COR-L47 (cell line): ENCODE measurements at regions not wholly inside any gene's neighbourhood (a gene's known extent, or its start where the extent isn't known, plus 50 kb on each side); places are given as distances from the start of the nearest gene placed in this dataset.
A peak's percentile ranks its signal among the peaks of the same experiment; 100 is the strongest.
"Not testable (repeated sequence)": the region's sequence is repeated elsewhere in the genome, so short reads cannot be mapped to it uniquely, and the experiment has no call there.

ENCODE experiments used
- DNase-seq: peaks from one replicate; lab custom pipeline; 2025; lab: John Stamatoyannopoulos, UW

- no peak for DNase-seq
Observed at GRCh38 chr10:6692103-6692502, 112.0 kb upstream of the PRKCQ start.

DNA sequence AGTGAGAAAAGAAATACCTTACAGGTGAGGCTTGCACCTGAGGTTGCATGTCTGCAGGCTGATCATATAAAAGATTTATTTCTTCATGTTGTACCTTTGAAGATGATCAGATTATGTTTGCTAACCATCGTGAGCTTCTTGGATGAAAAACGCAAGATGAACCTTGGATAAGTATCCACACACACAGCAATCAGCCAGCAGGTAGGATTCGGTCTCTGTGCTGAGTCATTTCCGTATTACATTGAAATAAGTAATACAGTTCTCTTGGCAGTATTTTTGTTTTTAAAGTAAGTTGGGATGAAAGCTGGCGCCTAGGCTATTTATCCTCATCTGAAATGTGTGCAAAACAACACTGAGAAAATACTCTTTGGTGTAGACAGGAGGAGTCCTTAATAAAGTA is 109.0 kb upstream of the PRKCQ start:
- DNase-seq, result no peak

GRCh38 chr10:6680735-6681134 is 100.7 kb upstream of the PRKCQ start:
- no peak for DNase-seq

- no peak for DNase-seq
Observed at GRCh38 chr10:6678956-6679355, 98.9 kb upstream of the PRKCQ start.

DNA sequence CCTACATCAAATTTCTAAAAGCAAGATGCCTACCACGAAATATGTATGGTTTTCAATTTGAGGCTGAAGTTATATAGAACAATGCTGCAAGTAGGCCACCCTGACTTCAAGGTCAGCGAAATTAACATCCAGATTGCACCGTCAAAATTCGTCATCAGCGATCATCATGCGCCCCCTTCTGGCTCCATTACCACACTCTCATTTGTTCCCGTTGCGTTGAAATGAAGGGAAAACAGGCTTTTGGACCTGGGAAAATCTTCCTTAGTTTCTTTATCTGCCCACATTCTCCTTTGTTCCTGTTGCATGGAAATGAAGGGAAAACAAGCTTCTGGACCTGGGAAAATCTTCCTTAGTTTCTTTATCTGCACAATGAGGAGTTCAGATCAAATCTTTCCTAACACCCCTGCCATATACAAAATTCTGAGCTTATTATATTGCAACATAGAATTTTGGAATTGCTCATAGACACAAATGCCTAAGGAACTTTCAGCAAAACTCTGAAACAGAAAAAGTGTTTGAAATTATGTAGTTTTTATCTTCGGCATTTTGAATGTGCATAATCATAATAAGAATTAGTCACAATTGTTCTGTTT is 98.2 kb upstream of the PRKCQ start:
- no peak for DNase-seq

GRCh38 chr10:6677129-6677528 is 97.1 kb upstream of the PRKCQ start:
- not testable (repeated sequence) for DNase-seq

DNA sequence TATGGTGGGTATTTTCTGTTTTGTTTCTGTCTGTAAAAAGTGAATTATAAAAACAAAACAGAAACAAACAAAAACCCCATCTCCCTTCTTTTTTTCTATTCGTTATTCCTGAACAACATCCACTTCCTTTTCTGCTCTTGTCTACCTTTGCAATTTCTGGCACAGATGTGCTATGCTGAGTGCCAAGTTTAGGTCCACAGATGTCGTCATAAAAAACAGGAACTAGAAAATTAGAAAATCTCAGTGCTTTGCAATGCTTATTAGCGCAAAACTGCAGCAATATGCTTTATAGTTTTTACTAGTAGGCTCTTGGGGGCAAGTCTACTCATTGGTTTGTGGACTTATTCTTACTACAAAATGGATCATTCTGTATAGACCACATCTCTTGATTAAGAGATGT is 94.2 kb upstream of the PRKCQ start:
- no peak for DNase-seq

DNA sequence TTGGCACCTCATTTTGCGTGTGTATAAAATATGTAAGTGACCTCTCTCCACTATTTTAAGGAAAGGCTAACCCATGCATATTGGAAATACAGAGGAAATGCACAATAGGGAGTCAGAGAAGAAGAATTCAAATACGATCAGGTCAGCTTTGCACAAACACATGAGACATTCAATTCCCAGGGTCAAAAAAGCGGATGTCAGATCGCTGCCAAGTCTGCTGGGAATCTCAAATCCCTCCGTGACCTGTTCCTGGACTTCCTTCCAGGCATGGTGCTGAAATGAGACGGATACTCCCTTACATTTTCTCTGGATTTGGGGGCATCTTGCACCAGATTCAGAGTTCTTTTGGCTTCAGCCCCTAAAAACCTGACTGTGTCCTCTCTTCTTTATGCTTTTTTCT is 91.9 kb upstream of the PRKCQ start:
- no peak for DNase-seq

DNA sequence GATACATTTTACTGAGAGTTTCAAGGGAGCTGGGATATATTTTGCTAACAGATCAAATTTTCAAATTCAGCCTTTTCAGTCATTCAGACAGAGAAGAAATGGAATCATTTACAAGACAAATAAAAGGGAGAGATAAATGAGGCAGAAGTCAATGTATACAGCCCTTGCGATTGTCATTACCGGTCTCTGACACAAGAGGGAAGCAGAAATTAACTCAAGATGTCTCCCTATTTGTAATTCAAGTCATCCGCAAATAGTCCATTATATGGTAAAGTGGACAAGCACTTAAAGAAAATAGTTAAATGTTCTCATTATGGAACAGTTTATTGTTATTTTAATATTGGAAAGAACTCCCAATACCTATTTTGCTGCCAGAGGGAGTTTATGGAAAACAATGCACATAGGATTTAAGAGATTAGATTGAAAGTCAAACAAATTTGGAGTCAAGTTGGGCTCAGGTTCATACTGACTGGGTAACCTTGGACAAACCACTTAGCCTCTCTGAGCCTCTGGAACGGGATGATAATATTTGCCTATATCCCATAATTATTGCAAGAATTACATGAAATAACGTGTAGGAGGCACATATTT is 89.3 kb upstream of the PRKCQ start:
- peak; percentile 12 for DNase-seq

DNA sequence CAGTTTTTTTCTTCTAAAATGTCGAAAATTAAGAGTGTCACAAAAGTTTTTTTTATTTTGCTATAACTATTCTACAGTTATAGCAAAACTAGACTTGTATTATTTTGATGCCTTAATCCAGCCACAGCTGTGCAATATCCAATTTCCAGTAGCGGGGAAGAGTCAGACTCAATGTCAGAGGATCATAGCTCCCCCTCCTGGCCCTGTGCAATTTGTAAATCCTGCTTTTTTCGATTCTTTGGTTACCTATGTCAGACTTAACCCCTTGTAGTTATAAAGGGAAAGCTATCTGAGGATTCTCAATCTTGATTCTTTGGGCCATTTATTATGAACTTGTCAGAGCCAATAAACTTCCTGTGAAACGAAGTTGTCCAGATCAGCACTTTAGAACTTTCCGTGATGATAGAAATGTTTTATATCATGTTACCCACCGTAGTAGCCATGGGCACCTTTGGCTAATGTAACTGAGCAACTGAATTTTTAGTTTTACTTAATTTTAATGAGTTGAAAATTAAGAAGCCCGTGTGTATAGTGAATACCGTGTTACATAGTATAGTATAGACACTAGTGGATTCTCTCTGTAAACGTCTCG is 87.7 kb upstream of the PRKCQ start:
- peak; percentile 0 for DNase-seq

GRCh38 chr10:6667150-6667549 is 87.1 kb upstream of the PRKCQ start:
- no peak for DNase-seq

DNA sequence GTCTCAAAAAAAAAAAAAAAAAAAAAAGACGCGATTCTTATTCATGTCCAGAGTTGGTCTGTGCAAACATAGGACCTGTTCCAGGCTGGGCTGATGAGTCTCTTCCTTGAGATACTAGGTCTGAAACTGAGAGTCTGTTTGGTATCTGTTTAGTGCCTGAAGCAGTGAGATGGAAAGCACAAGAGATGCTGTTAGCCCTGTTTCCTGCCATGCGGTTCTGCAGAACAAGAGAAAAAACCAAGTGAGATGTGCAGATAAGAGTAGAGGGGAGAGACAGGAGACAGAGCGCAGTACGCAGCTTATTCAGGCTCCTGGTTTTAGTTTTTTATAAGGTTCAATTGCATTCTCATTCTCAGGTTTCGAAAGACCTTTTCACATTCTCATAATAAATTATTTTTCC is 85.8 kb upstream of the PRKCQ start:
- DNase-seq, result no peak

GRCh38 chr10:6660460-6660859 is 80.4 kb upstream of the PRKCQ start:
- DNase-seq, result no peak

GRCh38 chr10:6659451-6659850 is 79.4 kb upstream of the PRKCQ start:
- DNase-seq, result no peak

DNA sequence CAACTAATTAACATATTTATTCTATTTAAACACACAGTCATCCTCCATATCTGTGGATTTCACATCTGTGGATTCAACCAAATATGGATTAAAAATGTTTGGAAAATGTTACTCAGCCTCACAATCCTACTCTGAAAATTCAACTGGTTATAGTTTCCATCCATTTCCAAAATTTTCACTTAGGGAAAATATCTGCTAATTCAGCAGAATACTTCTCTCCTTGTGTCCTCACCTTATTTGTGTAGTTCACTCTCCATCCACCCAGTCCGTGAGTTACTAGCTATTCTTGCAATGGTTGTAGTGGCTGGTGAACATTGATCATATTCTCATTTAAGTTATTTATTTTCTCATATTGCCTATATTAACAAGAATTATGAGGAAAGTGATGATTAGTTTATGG is 77.6 kb upstream of the PRKCQ start:
- DNase-seq, result no peak

DNA sequence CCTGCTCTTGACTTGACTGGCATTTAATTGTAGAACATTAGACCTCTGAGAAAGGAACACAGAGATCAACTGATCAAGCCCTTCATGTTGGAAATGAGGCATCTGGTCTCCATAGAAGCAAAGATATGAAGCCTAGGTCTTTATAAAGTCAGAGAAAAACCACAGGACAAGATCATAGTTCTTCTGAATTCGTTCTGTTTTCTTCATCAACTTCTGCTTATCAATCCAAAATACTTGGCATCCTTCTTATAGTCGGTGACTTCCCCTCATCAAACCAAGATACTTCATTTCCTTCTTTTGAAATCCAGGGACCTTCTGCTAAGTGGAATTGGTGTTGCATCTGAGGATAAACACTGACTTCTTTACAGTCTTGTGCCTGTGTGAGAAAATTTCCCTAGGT is 77.1 kb upstream of the PRKCQ start:
- no peak for DNase-seq

DNA sequence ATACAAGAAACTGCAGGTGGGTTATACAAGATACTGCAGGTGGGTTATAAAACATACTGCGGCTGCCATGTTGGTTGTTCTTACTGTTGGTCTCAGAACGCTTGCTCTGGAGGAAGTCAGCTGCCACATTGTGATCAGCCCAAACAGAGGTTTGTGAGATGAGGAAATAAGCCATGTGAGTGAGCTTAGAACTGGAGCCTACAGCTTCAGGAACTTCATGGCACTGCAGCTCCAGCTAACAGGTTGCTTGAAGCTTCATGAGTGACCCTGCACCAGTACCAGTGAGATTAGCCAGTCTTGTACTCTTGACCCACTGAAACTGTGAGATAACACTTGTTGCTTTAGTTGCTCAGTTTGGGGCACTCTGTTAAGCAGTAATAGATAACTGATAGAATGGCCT is 74.5 kb upstream of the PRKCQ start:
- no peak for DNase-seq

- DNase-seq, result no peak
Observed at GRCh38 chr10:6650586-6650985, 70.5 kb upstream of the PRKCQ start.

DNA sequence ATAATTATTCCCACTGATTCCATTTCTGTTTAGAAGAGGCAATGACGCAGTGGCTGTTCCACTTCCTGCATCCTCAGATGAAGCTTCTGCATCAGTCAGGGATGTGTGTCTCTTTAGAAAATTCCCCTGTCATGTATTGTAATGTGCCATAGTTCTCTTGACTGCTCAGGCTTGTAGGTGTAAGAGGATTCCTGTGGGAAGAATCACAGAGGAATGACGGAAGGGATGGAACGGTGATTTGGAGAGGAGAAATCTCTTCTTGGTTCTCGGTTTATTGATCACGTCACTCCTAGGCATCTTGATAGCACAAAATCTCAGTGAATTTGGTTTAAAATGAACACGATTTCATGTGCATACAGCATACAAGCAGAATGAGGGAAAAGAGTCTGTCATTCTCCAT is 69.8 kb upstream of the PRKCQ start:
- no peak for DNase-seq

GRCh38 chr10:6648894-6649720 is 69.0 kb upstream of the PRKCQ start:
- DNase-seq, result no peak

DNA sequence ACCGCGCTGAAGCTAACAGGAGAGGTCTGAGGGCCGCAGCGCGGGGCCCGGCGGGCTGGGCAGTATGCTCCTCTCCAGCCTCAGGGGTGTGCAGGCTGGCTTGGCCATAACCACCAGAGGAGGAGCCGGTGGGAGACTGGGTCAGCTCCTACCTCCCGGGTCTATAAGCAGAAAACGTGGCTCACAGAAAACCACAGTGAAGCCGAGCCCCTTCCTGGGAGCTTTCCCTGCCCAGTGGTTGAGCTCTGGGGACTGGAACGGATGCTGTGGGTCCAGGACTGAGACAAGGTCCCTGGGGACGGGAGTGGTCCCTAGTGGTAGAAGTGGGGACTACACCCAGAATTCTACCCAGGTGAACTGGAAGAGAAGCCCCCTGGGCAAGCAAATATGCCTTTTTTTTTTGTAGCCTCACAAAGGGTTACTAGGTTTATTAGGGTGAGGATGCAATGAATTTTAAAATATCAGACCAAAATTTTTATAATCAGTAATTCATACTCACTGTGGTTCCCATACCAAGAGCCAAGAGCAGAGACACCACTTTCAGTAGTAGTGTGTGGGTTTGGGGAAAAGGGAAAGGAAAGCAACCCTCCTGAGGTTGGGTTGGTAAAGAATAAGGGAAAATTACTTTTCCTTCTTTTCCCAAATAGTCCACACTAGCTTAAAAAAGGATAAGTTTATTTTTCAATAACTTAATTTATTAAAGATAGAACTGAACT is 67.9 kb upstream of the PRKCQ start:
- peak; percentile 1 for DNase-seq

DNA sequence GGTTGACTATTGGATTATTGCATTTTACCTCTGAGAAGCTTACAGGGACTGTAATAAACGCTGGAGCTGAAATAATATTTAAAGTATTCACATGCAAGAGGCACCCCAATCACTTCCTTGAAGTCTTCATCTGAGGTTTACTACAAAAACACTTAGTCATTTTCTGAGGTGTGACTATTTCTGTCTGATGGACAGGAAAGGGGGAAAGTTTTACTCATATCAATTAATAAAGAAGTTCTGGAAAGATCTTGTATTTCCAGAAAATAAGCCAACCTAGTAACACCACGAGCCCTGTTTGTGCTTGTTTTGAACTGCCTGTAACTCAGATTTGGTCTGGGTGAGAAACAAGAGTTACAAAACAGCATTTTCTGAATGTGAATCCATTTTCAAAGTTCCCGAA is 63.9 kb upstream of the PRKCQ start:
- DNase-seq, result no peak

- no peak for DNase-seq
Observed at GRCh38 chr10:6642876-6643275, 62.8 kb upstream of the PRKCQ start.
